ENCODE measurements at regions not wholly inside any gene's neighbourhood (a gene's known extent, or its start where the extent isn't known, plus 50 kb on each side); places are given as distances from the start of the nearest gene placed in this dataset.

- no peak overlapping the region for H3K4me3 ChIP-seq (ENCODE audit: low read depth, low read length)
- no peak for DNase-seq (ENCODE audit: low read depth)
- no peak for TF ChIP-seq CTCF (IDR thresholded peaks at IDR 0.05; ENCODE audit: insufficient read depth, low read depth, low read length, missing control alignments)
Measured at GRCh38 chr21:38956856-38957571, 151.3 kb downstream of the ETS2 start.

GRCh38 chr21:38956521-38956855 is 150.8 kb downstream of the ETS2 start:
- TF ChIP-seq CTCF (IDR thresholded peaks at IDR 0.05; ENCODE audit: insufficient read depth, low read depth, low read length, missing control alignments), result no peak
- no peak overlapping the region for H3K4me3 ChIP-seq (ENCODE audit: low read depth, low read length)
- no peak for DNase-seq (ENCODE audit: low read depth)

GRCh38 chr21:38956007-38956406 is 150.3 kb downstream of the ETS2 start:
- DNase-seq (ENCODE audit: low read depth), result no peak
- no peak for TF ChIP-seq CTCF (IDR thresholded peaks at IDR 0.05; ENCODE audit: insufficient read depth, low read depth, low read length, missing control alignments)
- H3K4me3 ChIP-seq (ENCODE audit: low read depth, low read length), result no peak overlapping the region

GRCh38 chr21:38955495-38955894 is 149.8 kb downstream of the ETS2 start:
- no peak for TF ChIP-seq CTCF (IDR thresholded peaks at IDR 0.05; ENCODE audit: insufficient read depth, low read depth, low read length, missing control alignments)
- no peak overlapping the region for H3K4me3 ChIP-seq (ENCODE audit: low read depth, low read length)
- DNase-seq (ENCODE audit: low read depth), result no peak

GRCh38 chr21:38954588-38955004 is 148.9 kb downstream of the ETS2 start:
- DNase-seq (ENCODE audit: low read depth), result no peak
- H3K4me3 ChIP-seq (ENCODE audit: low read depth, low read length), result no peak overlapping the region
- TF ChIP-seq CTCF (IDR thresholded peaks at IDR 0.05; ENCODE audit: insufficient read depth, low read depth, low read length, missing control alignments), result no peak

- no peak for DNase-seq (ENCODE audit: low read depth)
- no peak for TF ChIP-seq CTCF (IDR thresholded peaks at IDR 0.05; ENCODE audit: insufficient read depth, low read depth, low read length, missing control alignments)
- no peak overlapping the region for H3K4me3 ChIP-seq (ENCODE audit: low read depth, low read length)
Measured at GRCh38 chr21:38953516-38953915, 147.8 kb downstream of the ETS2 start.

GRCh38 chr21:38952890-38953289 is 147.2 kb downstream of the ETS2 start:
- no peak overlapping the region for H3K4me3 ChIP-seq (ENCODE audit: low read depth, low read length)
- no peak for DNase-seq (ENCODE audit: low read depth)
- TF ChIP-seq CTCF (IDR thresholded peaks at IDR 0.05; ENCODE audit: insufficient read depth, low read depth, low read length, missing control alignments), result no peak

Data from GM12865 (cell line).